ENCODE measurements at regions not wholly inside any gene's neighbourhood (a gene's known extent, or its start where the extent isn't known, plus 50 kb on each side); places are given as distances from the start of the nearest gene placed in this dataset.

DNA sequence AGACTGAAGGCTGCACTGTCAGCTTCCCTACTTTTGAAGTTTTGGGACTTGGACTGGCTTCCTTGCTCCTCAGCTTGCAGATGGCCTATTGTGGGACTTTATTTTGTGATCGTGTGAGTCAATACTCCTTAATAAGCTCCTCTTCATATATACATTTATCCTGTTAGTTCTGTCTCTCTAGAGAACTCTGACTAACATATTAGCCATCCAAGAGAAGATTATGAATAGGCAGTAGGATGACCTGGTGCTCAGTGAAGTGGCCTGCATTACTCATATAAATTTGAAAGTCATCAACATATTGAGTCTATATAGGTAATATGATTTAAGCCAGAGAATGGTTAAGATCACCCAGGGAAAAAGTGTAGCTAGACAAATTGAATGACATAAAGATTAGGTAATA is 136.3 kb upstream of the UFM1 start:
- H3K9ac ChIP-seq (ENCODE audit: extremely low read depth, insufficient read length, low read length) = no peak overlapping the region
- no peaks in the 10 kb centered on the region for H3K79me1 ChIP-seq (ENCODE audit: insufficient read depth, low read depth, low read length, poor library complexity, severe bottlenecking)
- H3K27ac ChIP-seq (ENCODE audit: insufficient read length, low read depth, low read length) = no peak overlapping the region
- H3K9me3 ChIP-seq (ENCODE audit: control insufficient read depth, low read depth, low read length) = no peaks in the 10 kb centered on the region
- H2AFZ ChIP-seq (ENCODE audit: low read length) = no peak overlapping the region
- Mint-ChIP-seq H3K36me3 (ENCODE audit: insufficient read depth in 1 of 3, low read depth in 3 of 3) (peaks cover 14 to 20% (median 14%) of the 10 kb centered on the region in 3 experiments; a peak in 6 of 7 replicates), H3K4me1 (peaks cover 25 to 34% of the 10 kb centered on the region in 2 experiments), H3K4me3 (no peak overlapping the region), H3K27ac (no peak overlapping the region), H3K27me3 (ENCODE audit: low read depth) (peaks cover 4% of the 10 kb centered on the region; the same call in 1 of the 2 replicates), H3K9me3 (peaks cover 14 to 15% of the 10 kb centered on the region in 2 experiments)
- H3K4me1 ChIP-seq (ENCODE audit: insufficient read depth, low read length) = peaks cover 2% of the 10 kb centered on the region; the same call in 1 of the 2 replicates
- no peak overlapping the region for H4K8ac ChIP-seq (replicated peaks; ENCODE audit: insufficient read length, low read depth, low read length)
- H3K23me2 ChIP-seq (ENCODE audit: insufficient read length, low read depth, low read length, poor library complexity, severe bottlenecking) = no peaks in the 10 kb centered on the region
- no peak overlapping the region for H3K4me2 ChIP-seq (ENCODE audit: insufficient read depth, insufficient read length, low read length)
- no peak overlapping the region for H2BK12ac ChIP-seq (ENCODE audit: insufficient read length, low read depth, low read length)
- H4K20me1 ChIP-seq (ENCODE audit: control insufficient read depth, insufficient read depth, insufficient read length) = no peaks in the 10 kb centered on the region
- no peak overlapping the region for H4K5ac ChIP-seq (ENCODE audit: insufficient read length, low read depth, low read length)
- DNase-seq = no peak
- H3K79me2 ChIP-seq (ENCODE audit: insufficient read depth, low read length) = no peaks in the 10 kb centered on the region
- no CpG with 5 or more reads among the region's 1 CpG for WGBS (ENCODE audit: extremely low coverage, insufficient read length, low lambda C conversion rate)
- H3K14ac ChIP-seq (ENCODE audit: insufficient read depth, low read length) = no peak overlapping the region
- no peak overlapping the region for H3T11ph ChIP-seq (ENCODE audit: low read length)
- no peak overlapping the region for H2BK120ac ChIP-seq (ENCODE audit: low read depth, low read length, poor library complexity, severe bottlenecking)
- no peak overlapping the region for H2BK15ac ChIP-seq (ENCODE audit: low read depth, low read length)
- no peak overlapping the region for H3K56ac ChIP-seq (ENCODE audit: insufficient read length, low read depth, low read length)
- no peak overlapping the region for H4K91ac ChIP-seq (ENCODE audit: insufficient read length, low read depth, low read length)
- no peak overlapping the region for H2BK5ac ChIP-seq (ENCODE audit: insufficient read length, low read length)
- no peak overlapping the region for H3K18ac ChIP-seq (ENCODE audit: insufficient read length, low read depth, low read length)
- H3K23ac ChIP-seq (ENCODE audit: insufficient read length, low read depth, low read length) = no peak overlapping the region
- H3K27me3 ChIP-seq (ENCODE audit: insufficient read depth, low read length) = no peaks in the 10 kb centered on the region
- H3K4ac ChIP-seq (ENCODE audit: low read depth, low read length) = no peak overlapping the region
- TF ChIP-seq, protein P1, sequence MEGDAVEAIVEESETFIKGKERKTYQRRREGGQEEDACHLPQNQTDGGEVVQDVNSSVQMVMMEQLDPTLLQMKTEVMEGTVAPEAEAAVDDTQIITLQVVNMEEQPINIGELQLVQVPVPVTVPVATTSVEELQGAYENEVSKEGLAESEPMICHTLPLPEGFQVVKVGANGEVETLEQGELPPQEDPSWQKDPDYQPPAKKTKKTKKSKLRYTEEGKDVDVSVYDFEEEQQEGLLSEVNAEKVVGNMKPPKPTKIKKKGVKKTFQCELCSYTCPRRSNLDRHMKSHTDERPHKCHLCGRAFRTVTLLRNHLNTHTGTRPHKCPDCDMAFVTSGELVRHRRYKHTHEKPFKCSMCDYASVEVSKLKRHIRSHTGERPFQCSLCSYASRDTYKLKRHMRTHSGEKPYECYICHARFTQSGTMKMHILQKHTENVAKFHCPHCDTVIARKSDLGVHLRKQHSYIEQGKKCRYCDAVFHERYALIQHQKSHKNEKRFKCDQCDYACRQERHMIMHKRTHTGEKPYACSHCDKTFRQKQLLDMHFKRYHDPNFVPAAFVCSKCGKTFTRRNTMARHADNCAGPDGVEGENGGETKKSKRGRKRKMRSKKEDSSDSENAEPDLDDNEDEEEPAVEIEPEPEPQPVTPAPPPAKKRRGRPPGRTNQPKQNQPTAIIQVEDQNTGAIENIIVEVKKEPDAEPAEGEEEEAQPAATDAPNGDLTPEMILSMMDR (conservative IDR thresholded peaks at IDR 0.05) = no peak
- H2AK5ac ChIP-seq (ENCODE audit: insufficient read length, low read length) = no peak overlapping the region
- H2BK20ac ChIP-seq (ENCODE audit: low read depth, low read length, poor library complexity, severe bottlenecking) = no peak overlapping the region

All from H9 (cell line).